Ecto neural progenitor cell (in vitro differentiated cells): ENCODE measurements at regions not wholly inside any gene's neighbourhood (a gene's known extent, or its start where the extent isn't known, plus 50 kb on each side); places are given as distances from the start of the nearest gene placed in this dataset.

Experiments
- DNase-seq: peaks from one replicate; pipeline ENCODE4 v3.0.0-alpha.2; 2018; ENCODE audit warnings: low spot score

GRCh38 chr6:1482381-1483166, 93.2 kb downstream of the FOXF2 start:
- no peak for DNase-seq

DNA sequence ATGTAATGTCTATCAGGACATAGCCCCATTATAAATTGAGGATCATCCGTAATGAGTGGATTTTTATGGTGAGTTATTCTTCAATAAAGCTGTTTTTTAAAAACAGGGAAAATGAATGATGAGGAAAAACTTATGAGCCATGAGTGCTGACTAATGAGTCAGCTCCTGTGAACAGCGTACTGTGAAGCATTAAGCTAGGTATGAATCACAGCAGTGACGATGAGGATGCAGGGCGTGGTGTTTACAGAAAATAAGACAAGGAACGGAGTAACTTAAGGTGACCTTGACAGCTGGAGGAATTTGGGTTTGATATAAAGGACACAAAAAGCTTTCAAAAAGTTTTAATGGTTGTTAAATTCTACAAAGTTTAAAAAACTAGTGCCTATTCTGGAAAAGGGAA, 96.3 kb downstream of the FOXF2 start:
- no peak for DNase-seq

DNA sequence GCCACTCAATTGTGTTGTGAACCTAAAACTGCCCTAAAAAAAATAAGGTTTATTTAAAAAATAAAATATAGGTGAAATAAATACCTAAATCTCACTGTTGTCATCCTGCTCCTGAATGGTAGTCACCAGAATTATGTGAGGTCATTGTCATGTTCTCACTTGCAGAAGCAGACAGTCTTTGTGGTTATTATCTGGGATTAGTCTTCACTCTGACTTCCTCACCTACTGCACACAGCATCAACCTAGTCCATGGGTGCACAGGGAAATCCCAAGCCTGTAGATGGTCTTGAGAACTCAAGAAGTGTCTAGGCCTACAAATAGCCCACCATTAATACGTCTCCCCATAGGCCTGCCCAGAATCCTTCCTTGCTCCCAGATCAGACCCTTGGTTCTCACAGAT, 97.0 kb downstream of the FOXF2 start:
- no peak for DNase-seq

- DNase-seq, result no peak
These were observed 97.9 kb downstream of the FOXF2 start for GRCh38 chr6:1487239-1487638.

GRCh38 chr6:1491025-1491424, 101.6 kb downstream of the FOXF2 start:
- no peak for DNase-seq

GRCh38 chr6:1491591-1492319, 102.4 kb downstream of the FOXF2 start:
- DNase-seq, result no peak

GRCh38 chr6:1494671-1495070, 105.3 kb downstream of the FOXF2 start:
- no peak for DNase-seq

DNA sequence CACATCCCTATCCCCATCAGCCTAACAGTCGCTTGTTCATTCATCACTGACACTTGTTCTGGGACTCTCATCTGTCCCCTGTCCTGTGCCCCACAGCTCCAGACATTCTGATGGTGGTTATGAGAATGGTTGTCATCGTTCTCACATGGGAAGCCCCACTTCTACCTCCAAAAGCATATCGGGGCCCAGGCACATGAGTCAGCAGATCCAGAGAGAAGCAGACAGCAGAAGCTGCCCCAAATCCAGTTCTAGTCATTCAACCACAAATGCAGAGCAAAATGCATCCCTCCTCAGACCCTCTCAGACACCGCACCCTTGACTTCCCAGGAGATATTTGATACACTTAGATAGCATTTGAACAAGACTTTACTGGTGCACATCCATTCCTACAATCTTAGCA, 106.0 kb downstream of the FOXF2 start:
- DNase-seq, result no peak

DNA sequence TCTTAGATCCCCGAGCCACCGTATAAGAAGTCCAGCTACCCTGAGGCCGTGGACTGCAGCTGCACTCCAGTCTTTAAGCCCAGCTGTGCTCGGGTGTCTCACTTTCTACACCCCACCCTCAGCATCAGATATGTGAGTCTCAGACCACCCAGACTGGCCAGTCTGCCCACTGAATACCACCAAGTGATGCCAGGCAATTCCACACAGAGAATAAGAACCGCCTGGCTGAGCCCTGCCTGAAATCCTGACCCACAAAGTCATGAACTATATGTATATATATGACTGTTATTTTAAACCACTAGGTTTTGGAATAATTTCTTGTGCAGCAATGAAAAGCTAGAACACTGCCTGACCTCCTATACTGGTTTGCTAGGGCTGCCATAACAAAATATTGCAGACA, 106.7 kb downstream of the FOXF2 start:
- DNase-seq, result no peak

- no peak for DNase-seq
These were observed 107.7 kb downstream of the FOXF2 start for GRCh38 chr6:1496836-1497760.

- DNase-seq, result no peak
These were observed 108.4 kb downstream of the FOXF2 start for GRCh38 chr6:1497761-1498105.

- DNase-seq, result no peak
These were observed 109.2 kb downstream of the FOXF2 start for GRCh38 chr6:1498491-1499113.

DNA sequence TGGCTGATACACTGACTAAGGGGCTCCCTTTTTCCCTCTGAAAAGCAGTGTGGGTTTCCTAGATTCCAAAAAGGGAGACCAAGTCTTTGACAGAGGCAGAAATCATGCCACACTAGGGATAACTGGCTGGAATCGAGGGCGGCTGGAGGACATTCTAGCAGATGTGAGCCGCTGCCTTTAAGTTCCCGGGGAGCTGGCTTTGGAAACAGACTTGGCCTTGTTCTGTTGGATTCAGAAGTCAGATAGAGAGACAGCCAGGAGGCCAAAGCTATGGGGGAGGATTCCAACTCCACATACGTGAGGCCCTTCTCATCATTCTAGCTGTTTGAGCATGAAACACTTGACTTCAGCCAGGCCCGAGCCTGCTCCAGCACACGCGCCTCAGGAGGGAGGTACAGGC, 109.9 kb upstream of the FOXC1 start:
- no peak for DNase-seq

DNA sequence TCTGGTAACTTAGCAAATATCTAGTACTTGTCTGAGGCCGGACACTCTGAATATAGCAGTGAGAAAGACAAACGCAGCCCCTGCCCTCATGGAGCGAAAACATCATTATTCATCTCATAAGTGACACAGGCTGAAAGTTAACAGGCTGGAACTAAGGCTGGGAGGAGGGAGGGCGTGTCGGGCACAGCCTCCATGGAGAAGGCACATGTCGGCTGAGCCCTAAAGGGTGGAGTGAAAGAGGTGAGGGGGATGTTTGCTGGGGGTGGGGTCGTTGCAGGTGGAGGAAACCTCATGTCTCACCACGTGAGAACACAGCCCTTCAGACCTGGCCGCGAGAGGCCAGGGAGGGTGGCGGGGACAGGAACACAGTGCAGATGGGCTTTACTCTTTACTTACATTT, 108.8 kb upstream of the FOXC1 start:
- no peak for DNase-seq

- DNase-seq, result no peak
These were observed 107.7 kb upstream of the FOXC1 start for GRCh38 chr6:1502041-1502440.

DNA sequence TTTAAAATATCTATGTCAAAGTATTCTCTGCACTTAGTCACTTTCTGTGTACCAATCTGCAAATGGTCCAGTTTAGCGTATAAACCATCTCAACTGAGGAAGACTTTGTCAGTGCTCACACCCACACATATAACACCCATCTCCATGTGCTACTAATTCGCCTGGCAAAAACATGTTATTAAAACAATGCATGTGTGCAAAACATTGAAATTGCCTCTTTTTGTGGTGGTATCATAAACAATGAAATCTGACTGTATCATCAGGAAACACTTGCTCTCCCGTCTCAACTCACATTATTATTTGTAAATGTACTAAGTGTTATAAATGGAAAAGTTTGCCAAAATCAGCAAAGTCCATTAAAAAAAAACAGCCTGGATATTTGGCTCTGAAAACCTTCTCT, 105.9 kb upstream of the FOXC1 start:
- no peak for DNase-seq

DNA sequence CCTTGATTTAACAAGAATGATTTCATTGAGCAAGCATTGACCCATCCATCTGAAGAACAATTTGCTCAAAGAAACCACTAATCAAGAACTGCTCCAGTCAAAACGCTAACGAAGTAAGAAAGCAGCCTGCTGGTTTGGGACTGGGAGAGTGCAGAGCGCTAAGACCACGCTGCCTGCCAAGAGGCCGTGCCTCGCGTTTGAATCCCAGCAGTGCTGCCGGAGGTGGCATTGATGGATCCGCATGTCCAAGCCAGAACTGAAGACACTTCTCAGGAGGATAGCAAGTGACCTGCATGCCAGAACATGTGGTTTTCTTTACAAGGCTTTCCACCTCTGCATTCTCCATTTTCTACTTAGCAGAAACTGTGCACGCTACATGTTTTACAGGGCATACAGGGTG, 105.2 kb upstream of the FOXC1 start:
- no peak for DNase-seq

- DNase-seq, result no peak
These were observed 102.5 kb upstream of the FOXC1 start for GRCh38 chr6:1507251-1507650.

- no peak for DNase-seq
These were observed 100.5 kb upstream of the FOXC1 start for GRCh38 chr6:1509241-1509640.

- DNase-seq, result no peak
These were observed 99.5 kb upstream of the FOXC1 start for GRCh38 chr6:1510239-1510638.

- no peak for DNase-seq
These were observed 96.4 kb upstream of the FOXC1 start for GRCh38 chr6:1513215-1513780.

GRCh38 chr6:1514078-1514477, 95.6 kb upstream of the FOXC1 start:
- DNase-seq, result no peak
